ENCODE measurements at regions not wholly inside any gene's neighbourhood (a gene's known extent, or its start where the extent isn't known, plus 50 kb on each side); places are given as distances from the start of the nearest gene placed in this dataset.
"Not testable (repeated sequence)": the region's sequence is repeated elsewhere in the genome, so short reads cannot be mapped to it uniquely, and the experiment has no call there.

GRCh38 chr14:101252443-101253214, 308.7 kb upstream of the DIO3 start:
- no peak for DNase-seq

- no peak for DNase-seq
Observed at GRCh38 chr14:101253948-101254347, 307.3 kb upstream of the DIO3 start.

GRCh38 chr14:101254805-101255764, 306.2 kb upstream of the DIO3 start:
- DNase-seq, result no peak

GRCh38 chr14:101255765-101256125, 305.6 kb upstream of the DIO3 start:
- no peak for DNase-seq

- DNase-seq, result no peak
Observed at GRCh38 chr14:101256266-101256665, 305.0 kb upstream of the DIO3 start.

GRCh38 chr14:101257551-101257950, 303.7 kb upstream of the DIO3 start:
- no peak for DNase-seq

GRCh38 chr14:101259748-101260147, 301.5 kb upstream of the DIO3 start:
- no peak for DNase-seq

GRCh38 chr14:101266441-101266840, 294.9 kb upstream of the DIO3 start:
- not testable (repeated sequence) for DNase-seq

- DNase-seq, result no peak
Observed at GRCh38 chr14:101273091-101273490, 288.2 kb upstream of the DIO3 start.

- DNase-seq, result no peak
Observed at GRCh38 chr14:101276309-101277091, 284.8 kb upstream of the DIO3 start.

- no peak for DNase-seq
Observed at GRCh38 chr14:101282418-101282817, 278.9 kb upstream of the DIO3 start.

GRCh38 chr14:101284711-101285110, 276.6 kb upstream of the DIO3 start:
- no peak for DNase-seq

- DNase-seq, result no peak
Observed at GRCh38 chr14:101286271-101287018, 274.9 kb upstream of the DIO3 start.

- no peak for DNase-seq
Observed at GRCh38 chr14:101288436-101289229, 272.7 kb upstream of the DIO3 start.

- no peak for DNase-seq
Observed at GRCh38 chr14:101289230-101289690, 272.0 kb upstream of the DIO3 start.

- DNase-seq, result no peak
Observed at GRCh38 chr14:101289911-101290310, 271.4 kb upstream of the DIO3 start.

GRCh38 chr14:101290611-101291010, 270.7 kb upstream of the DIO3 start:
- no peak for DNase-seq

- no peak for DNase-seq
Observed at GRCh38 chr14:101291390-101291789, 269.9 kb upstream of the DIO3 start.

- no peak for DNase-seq
Observed at GRCh38 chr14:101292448-101292847, 268.8 kb upstream of the DIO3 start.

GRCh38 chr14:101293605-101294004, 267.7 kb upstream of the DIO3 start:
- DNase-seq, result no peak

GRCh38 chr14:101294136-101294535, 267.2 kb upstream of the DIO3 start:
- no peak for DNase-seq
